Hematopoietic multipotent progenitor cell treated with erythropoietin and hydrocortisone succinate and interleukin-3 and kit ligand, for 6 days (in vitro differentiated cells): ENCODE measurements at regions not wholly inside any gene's neighbourhood (a gene's known extent, or its start where the extent isn't known, plus 50 kb on each side); places are given as distances from the start of the nearest gene placed in this dataset.

Experiments
- DNase-seq: peaks from one replicate; pipeline ENCODE4 v3.0.0-alpha.2; 2015

DNA sequence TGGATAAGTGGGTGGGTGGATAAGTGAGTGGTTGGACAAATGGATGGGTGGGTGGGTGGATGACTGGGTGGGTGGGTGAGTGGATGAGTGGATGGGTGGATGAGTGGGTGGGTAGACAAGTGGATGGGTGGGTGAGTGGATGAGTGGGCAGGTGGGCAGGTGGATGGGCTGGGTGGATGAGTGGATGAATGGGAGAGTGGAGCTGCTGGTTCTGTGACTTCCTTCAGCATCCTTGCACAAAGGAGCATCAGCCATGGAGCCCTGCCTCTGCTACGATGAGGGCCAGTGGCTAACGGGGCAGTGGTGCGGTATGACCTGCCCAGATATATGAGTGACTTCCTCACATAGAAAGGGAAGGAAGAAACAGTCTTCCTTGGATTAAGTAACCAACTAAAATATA, 398.7 kb upstream of the IRX4 start:
- no peak for DNase-seq

DNA sequence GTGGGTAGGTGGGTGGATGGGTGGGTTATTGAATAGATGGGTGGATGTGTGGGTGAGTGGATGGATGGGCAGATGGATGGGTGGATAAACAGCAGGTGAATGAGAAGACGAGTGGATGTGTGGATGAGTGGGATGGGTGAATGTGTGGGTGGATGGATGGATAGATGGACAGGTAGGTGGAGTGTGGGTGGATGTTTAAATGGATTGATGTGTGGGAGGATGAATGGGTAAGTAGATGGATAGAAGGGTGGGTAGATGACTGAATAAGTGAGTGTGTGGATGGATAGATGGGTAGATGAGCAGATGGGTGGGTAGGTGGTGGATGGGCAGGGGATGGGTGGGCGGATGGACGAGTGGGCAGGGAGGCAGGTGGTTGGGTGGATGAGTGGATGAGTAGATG, 397.6 kb upstream of the IRX4 start:
- no peak for DNase-seq

DNA sequence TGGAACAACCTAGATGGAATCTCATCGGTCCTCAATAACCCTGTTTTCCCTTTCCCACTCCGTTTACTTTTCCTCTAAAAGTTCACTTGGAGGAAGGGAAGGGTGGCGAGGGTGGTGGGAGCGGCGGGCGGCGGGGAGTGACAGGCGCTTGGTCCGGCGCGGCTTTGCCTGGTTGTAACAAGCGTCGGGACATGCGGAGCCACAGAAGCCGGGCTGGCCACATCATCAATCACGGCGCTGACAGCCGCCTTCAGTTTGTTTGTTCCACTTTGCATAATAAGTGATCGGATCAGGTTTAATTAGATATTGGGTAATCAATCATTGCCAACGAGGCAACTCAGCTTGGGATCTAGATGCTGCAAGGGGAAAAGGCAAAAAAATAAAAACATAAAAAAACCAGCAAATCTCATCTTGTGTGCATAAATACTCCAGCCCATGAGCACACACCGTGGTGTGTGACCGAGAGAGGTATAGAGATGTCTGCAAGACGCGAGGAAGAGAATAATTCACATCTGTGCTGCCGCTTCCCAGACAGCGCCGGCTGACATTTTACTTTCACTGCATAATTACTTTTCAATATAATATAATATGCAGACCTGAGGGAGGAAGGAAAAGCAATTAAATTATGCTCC, 396.2 kb upstream of the IRX4 start:
- DNase-seq: no peak

DNA sequence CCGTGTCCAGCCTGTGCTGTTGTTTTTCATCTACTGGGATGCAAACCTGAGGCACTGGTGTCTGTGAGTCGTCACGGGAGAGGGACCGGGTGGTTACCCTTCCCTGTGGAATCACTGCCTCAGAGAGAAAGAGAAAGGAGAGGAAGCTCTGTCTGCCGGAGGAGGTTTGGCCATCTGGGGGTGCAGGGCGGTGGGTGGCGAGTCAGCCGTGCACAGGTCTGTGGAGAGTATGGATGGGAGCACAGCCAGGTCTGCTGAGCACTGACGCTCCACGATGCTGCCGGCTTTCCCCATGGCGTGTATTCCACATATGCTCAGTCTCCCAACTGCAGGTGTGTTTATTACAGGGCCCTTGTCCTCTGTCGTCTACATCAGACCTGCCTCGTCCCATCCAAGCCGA, 395.2 kb upstream of the IRX4 start:
- no peak for DNase-seq

DNA sequence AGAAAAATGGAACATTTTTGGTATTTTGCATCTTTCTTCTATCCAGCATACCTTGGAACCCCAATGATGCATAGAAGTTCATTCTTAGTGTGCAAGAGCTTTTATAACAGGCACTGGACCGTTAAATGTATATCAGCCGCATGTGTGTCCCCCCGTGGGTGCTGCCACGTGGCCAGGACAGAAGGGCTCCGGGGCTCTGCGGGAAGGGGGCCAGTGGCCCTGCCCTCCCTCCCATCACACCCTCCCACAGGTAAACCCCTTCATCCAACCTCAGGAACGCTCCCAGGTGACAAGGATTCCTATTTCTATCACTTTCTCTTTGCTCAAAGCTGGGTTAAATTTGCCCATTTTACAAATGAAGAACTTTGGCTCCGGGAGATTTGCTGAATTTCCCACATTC, 393.4 kb upstream of the IRX4 start:
- DNase-seq: no peak

DNA sequence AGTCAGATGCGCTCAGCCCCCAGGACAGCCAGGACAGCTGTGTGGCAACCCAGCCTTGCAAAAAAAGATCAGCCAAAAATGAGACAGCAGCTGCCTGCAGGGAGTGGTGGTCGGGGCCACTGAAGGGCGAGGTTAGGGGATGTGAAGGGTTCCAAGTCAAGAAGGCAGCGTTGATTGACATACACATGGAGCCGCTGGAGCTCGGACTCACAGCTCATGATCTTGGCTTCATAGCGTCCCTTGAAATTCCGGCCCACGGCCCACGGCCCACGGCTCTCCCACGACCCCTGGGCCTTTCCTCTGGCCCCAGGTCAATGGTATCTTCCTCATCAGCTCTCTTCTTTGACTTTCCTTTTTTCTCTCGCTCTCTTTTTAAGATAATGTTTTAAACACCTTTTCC, 390.0 kb upstream of the IRX4 start:
- no peak for DNase-seq

DNA sequence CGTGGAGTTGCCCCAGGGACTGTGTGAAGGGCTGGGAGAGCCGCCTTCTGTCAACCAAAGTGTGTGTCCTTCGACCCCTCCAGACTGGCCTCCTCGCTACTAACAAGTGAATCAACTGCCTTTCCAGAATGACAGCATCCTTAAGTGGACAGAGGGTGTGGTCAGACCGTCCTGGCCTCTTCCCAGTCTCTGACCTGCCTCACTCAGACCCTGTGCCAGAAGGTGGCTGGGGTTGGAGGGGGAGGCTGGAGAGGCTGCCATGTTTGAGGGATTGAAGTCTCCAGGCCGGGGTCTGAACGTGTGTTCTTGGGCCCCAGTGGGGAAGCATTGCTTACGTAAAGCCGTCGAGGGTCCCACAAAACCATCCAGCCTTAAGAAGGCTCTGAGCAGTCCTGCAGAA, 389.3 kb upstream of the IRX4 start:
- DNase-seq: no peak

DNA sequence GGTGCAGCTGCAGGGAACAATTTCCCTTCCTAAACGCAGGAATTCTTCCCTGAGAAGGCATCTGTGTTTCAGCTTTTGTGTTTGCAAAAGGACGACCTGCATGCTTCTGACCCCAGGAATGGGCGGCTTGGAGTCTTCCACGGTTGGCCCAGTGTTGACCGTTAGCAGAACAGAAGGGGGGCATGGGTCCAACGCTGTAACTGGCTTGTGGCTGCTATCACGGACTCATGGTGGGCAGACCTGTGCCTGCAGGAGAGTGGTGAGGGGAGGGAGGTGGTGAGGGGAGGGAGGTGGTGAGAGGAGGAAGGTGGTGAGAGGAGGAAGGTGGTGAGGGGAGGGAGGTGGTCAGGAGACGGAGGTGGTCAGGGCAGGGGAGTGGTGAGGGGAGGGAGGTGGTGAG, 388.6 kb upstream of the IRX4 start:
- DNase-seq: no peak

DNA sequence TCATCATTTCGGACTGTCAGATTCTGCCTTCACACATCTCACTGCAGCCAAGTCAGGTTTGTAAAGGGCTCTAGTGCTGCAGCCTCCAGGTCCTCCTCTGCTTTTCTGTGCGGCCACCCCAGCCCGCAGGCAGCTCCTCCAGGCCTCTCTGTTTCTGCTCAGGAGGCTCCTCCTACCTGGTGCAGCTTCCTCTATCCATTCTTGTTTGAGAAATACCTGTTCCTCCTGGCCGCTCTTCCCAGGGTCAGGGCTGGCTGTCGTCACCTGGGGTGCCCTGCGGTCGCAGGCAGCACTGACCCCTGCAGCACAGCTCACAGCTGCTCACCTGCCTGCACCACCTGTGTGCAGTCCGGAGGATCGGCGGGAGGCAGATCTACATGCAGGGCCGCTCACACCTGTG, 387.7 kb upstream of the IRX4 start:
- no peak for DNase-seq

DNA sequence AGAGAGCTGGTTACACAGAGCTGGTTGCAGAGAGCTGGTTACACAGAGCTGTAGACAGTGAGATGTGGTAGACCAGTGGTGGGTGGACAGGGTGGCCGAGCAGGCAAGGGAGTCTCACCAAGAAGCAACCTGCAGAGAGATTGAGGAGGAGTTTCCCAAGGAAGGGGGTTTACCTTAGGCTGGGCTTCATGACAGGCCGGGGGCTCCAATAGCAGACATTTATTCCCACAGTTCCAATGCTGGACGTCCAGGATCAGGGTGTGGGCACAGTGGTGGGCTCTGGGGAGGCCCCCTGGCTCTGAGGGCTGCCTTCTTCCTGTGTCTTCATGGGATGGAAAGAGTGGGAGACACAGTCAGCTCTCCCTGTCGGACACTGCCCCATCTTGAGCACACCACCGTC, 386.9 kb upstream of the IRX4 start:
- no peak for DNase-seq

DNA sequence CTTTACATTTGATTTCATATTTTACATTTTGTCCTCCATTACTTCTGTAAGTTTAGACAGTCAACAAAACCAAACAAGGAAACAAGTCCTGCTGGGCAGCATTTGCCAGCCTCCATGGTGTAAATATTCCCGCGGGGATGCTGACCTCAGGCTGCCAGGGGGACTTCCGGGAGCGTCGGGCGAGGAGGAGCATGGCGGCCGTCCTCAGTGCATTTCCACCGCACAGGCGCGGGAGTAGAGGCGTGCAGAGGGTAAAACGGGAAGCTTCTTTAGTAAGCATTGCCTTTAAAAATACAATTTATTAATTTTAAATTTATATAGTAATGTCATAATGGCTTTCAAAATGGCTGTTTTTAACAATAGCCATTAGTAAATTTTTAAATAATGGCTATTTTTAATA, 385.3 kb upstream of the IRX4 start:
- DNase-seq: no peak

DNA sequence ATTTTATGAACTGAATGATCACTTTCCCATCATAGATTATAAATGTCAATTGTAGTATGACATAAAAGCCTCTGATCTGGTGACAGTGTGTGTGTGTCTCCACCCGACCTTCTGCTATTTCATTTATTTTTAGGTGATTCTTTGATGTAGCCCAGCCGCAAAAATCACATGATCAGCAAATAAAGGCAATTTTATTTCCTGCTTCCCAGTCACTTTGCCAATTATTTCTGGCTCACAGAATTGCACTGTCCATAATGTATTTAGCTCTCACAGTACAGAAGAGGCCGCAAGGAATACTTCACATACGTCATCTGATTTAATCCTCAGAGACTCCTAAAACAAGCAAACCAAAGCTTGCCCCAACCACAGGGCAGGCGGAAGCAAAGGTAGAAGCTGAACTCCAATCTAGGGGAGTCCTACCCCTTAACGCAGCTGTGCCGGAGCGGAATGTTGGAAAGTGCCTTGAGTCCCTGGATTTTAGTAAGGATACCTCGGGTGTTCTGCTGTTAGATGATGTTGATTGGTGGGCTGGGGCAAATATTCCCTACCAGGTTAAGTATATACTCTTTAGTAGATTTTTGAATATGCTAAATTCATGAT, 384.0 kb upstream of the IRX4 start:
- no peak for DNase-seq

DNA sequence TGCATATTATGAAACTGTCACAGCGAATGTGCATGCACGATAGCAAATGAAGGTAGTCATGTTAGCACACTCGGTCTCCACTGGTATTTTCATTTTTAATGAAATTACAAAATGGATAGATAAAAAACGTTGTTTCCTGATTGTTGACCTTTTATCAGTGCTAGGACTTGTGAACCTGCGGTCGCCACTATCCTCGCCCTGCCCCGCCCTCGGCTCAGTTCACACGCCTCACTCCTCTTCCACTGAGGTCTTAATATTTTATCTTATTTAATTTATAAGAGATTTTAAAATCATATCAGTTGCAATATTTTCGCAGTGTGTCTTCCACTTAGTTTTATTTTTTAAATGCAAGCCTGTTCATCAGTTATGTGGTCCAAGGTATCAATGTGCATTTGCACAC, 382.6 kb upstream of the IRX4 start:
- DNase-seq: no peak

DNA sequence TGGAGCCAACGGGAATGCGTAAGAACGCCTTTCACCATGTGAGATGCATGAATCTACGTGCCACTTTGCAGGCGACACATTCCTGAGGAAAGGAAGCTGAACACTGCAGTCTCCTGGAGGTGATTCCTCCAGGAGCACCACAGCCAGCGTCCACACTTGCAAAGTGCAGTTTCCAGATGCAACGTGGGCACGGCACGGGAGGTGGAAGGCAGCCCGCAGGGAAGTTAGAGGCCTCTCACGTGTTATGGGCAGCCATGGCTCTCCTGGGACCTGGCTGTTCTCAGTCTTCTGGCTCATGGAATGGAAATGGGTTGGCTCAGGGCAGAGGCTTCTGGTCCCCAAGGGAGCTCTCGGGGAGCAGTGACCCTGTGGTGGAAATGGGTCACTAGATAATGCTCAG, 381.0 kb upstream of the IRX4 start:
- no peak for DNase-seq

DNA sequence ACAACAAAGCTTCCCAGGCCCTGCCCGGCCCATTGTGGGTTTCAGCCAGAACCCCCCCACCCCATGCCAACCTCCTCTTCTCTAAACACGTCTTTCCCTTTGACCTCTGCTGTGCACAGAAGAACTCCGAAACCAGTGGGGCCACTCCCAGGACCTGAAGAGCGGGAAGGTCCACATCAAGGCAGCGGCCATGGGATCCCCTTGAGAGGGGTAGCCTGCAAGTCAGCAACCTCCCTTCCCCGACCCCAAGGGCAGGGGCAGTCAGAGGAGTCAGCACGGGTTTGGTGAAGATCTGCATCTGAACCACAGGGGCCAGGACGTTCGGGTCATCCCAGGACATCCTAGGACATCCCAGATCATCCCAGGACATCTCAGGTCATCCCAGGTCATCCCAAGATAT, 379.9 kb upstream of the IRX4 start:
- no peak for DNase-seq

DNA sequence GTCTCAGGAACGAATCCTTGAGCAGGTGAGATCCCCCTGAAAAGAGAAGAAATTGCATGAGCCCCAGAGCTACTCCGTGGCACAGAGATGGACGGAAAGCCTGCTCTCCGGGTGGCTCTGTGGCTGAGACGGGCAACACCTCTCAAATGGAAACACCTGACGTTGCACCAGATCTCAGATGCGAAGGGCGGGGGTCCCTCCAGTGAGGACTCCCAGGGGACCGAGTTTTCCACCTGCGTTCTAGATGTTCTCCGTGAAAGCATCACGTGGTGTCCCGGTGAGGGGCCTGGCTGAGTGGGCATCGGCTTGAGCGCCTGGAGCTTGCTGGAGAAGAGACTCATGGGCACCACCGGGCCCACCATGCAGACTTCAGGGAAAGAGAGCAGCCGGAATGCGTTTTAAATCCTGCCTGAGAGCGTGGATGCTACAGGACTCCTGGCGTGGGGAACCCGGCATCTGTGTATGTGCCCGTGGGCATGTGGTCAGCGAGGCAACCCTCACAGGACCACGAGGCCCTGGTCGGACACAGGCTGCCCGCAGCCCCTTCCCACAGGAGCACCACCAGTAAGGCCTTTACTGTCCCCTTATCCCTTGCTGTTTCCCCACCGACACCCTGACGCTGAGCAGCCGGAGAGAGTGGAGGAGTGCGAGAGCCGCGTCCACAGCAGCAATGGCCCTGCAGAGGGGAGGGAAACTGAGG, 378.4 kb upstream of the IRX4 start:
- no peak for DNase-seq

DNA sequence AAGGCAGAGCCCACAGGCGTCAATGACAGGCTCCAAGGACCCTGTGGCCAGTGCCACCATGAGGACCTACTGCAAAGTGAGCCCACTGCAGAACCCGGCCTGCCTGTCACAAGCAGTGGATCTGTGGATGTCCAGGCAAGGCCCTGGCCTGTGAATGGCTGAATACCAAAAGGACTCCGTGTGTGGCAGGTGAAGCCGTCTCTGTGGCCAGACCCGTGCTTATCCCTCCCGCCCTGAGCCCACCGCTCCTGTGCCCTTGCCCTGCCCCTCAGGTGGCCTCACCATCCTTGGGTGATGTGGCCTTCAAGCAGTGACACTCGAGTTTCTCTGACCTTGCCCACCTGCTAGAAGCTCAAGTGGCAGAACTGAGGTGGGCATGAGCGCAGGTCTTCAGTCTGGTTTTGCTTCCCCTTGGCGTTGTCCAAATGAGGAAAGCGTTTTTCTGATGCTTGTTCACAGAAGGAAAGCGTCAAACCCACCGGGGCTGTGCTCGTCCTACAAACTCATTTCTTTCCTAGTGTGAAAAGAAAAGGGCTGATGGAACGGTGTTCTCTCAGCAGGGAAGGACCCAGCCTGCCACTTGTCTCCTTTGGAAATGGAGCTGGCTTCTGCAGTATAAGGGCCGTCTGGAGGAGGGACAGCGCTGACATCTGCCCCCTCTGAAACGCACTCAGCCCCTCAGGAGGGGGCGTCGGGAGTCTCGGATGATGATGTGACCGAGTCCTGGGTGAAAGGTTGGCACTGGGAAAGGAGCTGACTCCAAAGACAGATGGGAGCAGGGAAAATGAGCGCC, 377.7 kb upstream of the IRX4 start:
- no peak for DNase-seq

DNA sequence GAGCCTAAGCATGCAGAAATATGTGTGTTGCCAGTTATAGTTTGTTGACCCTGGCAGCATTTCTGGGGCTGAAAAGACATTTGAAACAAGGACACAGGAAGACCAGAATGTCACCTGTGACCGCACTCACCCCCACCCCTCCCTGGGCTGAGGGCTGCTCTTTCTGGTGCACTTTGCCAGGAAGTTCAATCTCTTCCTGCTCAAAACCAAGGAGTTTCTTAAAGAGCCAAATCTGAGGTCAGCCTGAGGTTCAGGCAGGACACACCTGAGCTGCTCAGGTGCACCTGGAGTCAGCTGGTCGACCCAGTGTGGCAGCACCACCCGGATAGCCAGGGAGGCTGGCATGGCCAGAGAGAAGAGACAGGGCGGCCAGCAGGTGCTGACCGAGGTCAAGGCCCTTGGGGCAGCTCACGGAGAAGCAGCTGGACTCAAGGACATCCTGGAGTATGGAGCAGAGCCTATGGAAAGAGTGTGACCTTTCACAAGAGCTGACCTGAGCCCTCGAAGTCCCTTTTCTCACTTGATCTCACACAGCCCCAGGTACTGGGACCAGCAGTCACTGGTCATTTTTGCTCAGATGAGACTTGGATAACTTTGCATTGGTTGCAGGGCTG, 376.9 kb upstream of the IRX4 start:
- no peak for DNase-seq

DNA sequence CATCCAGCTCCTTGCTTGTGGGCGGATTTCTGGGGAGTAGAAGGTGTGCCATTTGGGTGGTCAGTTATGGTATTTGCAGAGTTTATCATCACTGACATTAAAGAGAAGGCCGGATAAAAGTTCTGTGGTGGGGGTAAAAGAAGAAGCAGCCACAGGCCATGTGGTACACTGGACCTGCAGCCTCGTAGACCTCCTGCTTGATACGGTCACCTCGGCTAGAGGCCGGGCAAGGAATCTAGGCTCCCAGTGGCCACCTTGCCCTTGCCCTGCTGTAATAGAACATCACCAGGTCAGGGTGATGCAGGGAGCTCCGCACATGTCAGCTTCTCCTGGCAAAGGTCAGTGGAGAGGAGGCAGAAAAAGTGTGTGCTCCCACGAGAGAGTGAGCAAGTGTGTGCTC, 376.1 kb upstream of the IRX4 start:
- DNase-seq: no peak

DNA sequence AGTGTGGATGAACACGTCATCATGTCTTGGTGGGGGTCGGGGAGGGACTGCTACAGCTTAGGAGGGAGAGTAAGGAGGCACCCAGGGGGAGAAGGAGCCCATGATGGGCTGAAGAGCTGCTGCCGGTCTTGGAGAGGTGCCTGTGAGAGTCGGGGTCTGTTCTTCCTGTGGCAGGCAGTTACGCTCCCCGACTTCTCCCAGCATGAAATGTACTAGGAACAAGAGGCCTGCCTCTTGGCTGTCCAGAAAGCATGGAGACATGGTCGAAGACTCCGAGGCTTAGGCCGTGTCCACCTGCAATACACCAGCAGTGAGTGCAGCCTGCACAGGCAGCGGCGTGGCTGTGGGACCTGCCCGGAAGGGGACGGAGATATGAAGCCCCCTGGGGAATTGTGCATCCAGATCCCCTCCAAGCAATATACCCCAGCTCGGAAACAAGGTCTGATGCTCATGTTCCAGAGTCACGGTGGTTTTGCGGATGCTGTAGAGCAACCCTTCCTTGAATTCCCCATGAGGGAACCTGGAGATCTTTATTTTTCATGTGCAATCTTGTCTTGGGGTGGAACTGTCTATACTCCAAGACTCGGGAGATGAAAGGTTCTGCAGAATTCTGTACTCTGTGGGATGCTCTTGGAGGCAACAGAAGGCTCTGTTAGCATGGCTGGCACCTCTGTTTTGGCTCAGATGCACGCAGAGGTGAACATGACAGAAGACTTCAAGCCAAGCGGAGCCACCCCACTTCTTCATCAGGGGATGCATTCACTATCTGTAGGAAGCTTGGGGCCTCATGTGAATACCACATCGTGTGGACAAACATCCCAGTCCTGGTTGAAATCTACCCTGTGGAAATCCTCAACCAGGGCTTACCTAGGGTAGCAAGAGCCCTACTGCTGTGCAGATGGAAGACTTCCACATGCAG, 374.9 kb upstream of the IRX4 start:
- DNase-seq: no peak

DNA sequence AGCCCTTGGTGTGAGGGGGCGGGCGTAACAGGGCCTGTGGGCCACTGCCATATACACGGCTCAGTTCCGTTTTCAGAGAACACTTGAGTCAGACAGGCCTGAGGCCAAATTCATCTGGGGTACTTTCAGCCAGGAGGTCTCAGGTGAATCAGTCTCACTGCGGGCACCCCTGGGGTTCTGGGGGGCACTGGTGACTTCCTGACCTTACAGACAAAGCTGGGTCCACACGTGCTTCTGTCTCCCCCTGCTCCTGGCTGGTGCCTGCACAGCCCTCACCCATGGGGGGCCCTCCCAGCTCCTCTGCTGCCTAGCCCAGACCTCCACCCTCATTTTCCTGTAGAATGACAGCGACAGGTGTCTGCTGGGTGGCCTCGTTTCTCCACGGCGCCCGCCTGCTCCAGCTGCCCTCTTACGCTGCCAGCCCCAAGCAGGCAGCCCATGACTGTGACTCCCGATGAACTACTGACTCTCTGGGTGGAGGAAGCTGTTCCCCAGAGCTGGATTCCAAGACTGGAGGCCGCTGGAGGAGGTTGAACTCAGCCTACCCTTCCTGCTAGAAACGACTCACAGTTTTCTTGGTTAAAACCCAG, 374.1 kb upstream of the IRX4 start:
- no peak for DNase-seq
